NCI-H1417 (cell line): ENCODE measurements at regions not wholly inside any gene's neighbourhood (a gene's known extent, or its start where the extent isn't known, plus 50 kb on each side); places are given as distances from the start of the nearest gene placed in this dataset.
"Not testable (repeated sequence)": the region's sequence is repeated elsewhere in the genome, so short reads cannot be mapped to it uniquely, and the experiment has no call there.

Source experiments
- DNase-seq, 3 experiments: peaks; one replicate each; lab custom pipeline; 2025; lab: John Stamatoyannopoulos, UW

DNA sequence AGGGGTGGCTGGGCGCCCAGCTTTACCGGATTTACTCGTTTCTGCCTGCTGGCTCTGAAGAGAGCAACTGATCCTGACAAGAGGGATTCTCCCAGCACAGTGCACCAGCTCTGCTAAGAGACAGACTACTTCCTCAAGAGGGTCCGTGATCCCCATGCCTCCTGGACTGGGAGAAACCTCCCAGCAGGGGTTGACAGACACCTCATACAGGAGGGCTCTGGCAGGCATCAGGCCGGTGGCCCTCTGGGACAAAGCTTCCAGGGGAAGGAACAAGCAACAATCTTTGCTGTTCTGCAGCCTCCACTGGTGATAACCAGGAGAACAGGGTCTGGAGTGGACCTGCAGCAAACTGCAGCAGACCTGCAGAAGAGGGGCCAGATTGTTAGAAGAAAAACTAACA is 1192.5 kb upstream of the PRR20A start:
- no peak for DNase-seq

- DNase-seq: no peak
Measured at GRCh38 chr13:55963934-55964333, 1176.8 kb upstream of the PRR20A start.

DNA sequence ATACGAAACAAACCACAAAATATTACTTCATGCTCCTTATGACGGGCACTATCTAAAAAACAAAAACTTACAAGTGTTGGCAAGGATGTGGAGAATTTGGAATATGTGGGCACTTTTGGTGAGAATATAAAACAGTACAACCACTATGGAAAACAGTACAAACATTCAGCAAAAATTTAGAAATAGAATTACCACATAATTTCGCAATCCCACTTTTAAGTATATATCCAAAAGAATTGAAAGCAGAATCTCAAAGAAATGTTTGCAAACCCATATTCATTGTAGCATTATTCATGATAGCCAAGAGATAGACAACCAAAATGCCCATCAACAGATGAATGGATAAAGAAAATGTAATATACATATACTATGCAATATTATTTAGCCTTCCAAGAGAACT is 1173.7 kb upstream of the PRR20A start:
- no peak for DNase-seq

GRCh38 chr13:55977436-55977835 is 1163.3 kb upstream of the PRR20A start:
- no peak for DNase-seq

DNA sequence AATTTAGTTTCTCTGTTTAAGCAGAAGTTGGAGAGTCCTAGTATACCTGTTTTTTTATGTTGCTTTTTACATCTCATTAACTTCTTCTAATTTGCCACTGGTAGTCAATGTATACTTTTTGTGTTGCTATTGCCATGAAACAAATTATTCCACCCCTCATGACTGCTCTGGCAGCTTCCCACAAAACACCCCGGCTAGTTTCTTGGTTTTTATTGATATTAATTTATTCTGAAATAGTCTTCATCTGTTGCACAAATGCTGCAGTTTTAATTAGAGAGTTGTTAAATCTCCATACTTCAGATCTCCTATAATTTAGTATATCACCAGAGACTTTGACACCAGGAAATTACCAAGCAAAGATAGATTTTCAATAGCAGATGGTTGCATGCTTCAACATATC is 1159.3 kb upstream of the PRR20A start:
- DNase-seq: no peak

- not testable (repeated sequence) for DNase-seq
Measured at GRCh38 chr13:55984026-55984425, 1156.7 kb upstream of the PRR20A start.

- no peak for DNase-seq
Measured at GRCh38 chr13:55990631-55991030, 1150.1 kb upstream of the PRR20A start.

GRCh38 chr13:55991666-55992065 is 1149.1 kb upstream of the PRR20A start:
- DNase-seq: no peak

- no peak for DNase-seq
Measured at GRCh38 chr13:55992145-55992544, 1148.6 kb upstream of the PRR20A start.

GRCh38 chr13:55999709-56000108 is 1141.0 kb upstream of the PRR20A start:
- DNase-seq: peak in 1 of 3 experiments; percentile 20

DNA sequence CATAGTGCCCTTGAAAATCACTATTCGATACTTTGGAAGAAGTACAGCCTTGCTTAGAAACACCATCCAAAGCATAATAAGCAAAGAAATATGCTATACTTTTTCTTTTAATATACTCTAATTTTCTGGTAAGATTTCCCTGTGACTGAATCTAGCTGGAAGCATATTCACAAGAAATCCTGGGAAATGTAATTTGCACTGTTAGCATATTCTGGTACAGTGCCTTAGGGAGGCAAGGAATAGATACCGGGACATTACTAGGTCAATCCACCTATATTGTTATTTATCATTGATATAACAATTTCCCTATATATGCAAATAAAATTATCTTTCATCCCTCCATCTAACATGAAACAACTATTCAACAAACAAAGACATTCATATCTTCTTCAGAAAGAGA is 1131.3 kb upstream of the PRR20A start:
- DNase-seq: no peak

DNA sequence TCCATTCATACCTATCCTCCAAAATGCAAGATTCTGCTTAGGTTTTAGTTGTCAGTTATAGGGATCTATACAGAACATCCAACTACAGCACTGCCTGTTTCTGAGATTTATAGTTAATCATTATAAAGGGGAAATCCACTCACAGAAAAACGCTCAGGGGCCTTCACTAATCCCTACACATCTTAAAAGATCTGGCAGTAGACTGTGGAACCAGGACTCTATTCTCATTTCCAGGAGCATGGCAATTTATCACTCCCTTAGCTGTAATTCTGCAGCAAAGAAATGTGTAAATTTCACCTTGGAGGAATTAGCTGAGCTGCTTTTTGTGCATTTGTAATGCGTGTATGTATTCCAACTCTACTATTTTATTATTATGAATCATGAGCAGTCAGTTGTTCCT is 1128.1 kb upstream of the PRR20A start:
- DNase-seq: no peak

GRCh38 chr13:56015919-56016318 is 1124.8 kb upstream of the PRR20A start:
- no peak for DNase-seq

- DNase-seq: no peak
Measured at GRCh38 chr13:56019606-56020005, 1121.1 kb upstream of the PRR20A start.

- DNase-seq: no peak
Measured at GRCh38 chr13:56020425-56020824, 1120.3 kb upstream of the PRR20A start.

- DNase-seq: no peak
Measured at GRCh38 chr13:56039992-56040391, 1100.7 kb upstream of the PRR20A start.

- no peak for DNase-seq
Measured at GRCh38 chr13:56066321-56066720, 1074.4 kb upstream of the PRR20A start.

GRCh38 chr13:56102641-56103040 is 1038.1 kb upstream of the PRR20A start:
- DNase-seq: no peak

DNA sequence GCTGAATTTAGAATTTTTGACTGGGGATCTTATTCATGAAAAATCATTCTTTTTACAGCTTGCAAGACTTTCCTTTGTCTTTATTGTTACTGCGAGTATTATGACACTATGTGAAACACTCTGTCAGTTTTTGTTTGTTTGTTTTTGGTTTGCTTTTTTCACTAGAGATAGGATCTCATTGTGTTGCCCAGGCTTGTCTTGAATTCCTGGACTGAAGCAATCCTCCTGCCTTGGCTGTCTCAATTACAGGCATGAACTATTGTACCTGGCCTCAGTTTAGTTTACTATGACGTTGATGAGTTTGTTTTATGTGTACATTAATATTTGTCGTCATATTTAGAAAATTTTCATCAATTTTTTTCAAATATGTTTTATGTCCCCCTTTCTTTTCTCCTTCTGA is 1030.0 kb upstream of the PRR20A start:
- no peak for DNase-seq

DNA sequence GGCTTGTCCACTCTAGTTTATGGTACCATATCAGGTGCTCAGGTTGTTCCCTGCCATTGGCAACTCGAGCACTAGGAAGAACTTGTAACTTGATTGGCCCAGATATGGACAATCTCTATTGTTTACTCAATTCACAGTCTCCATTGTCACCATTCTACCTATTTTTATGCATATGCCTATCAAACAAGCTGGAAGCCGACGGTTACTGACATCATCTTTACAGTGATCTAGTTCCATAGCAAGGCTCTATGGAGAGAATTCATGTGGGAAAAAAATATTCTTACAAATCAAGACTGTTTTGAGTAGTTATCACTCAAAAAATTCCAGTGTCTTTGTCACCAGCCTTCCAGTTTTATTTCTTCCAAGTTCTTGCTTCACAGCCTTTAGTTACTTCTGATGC is 1006.2 kb upstream of the PRR20A start:
- DNase-seq: no peak

GRCh38 chr13:56166864-56167263 is 973.9 kb upstream of the PRR20A start:
- no peak for DNase-seq

DNA sequence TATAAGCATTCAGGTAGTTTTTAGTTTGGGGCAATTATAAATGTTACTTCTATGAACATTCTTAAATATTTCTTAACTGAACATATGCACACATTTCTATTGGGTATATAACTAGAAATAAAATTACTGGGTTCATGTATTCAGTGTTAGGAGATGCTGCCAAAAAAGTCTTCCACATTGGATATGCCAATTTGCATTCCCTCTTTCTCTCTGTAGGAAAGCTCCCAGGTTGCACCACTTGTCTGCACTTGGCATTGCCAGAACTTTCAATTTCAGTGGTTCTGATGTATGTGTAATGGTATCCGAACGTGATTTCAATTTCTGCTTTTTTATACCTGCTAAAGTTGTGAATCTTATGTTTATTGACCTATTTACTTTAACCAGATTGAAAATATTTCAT is 972.1 kb upstream of the PRR20A start:
- DNase-seq: no peak

DNA sequence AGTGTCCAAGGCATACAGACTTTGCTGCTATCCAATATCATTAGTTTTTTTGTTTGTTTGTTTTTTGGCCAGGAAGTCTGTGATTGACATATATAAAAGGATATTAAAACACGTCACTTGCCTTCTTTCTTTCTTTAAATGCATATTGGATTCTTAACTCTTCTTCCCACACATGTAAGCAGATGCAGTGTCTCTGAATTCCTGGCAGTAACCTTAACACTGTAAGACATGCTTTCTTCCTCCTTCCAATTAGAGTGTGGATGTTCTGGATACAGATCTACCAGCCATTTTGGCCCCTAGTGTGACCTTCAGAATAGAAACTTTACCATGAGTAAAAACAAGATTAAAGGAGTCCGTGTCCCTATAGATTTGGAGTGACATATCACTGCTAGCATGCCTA is 967.4 kb upstream of the PRR20A start:
- no peak for DNase-seq

DNA sequence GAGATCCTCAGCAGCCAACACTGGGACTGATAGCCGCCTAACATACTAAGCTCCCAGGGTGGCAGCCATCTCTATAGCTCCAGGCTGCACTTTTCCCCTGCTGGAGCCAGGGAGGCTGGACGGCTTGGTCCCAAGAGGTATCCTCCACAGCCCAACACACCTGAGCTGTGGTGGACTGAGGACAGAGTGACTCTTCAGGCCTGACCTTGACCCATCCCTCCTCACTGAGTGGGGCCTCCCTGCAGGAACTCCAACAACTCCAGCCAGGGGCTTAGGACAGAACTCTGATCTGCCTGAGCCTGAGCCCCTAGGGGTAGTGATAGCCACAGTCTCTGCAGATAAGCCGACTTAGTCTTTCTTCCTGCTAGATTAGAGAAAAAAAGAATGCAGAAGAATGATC is 958.1 kb upstream of the PRR20A start:
- no peak for DNase-seq

DNA sequence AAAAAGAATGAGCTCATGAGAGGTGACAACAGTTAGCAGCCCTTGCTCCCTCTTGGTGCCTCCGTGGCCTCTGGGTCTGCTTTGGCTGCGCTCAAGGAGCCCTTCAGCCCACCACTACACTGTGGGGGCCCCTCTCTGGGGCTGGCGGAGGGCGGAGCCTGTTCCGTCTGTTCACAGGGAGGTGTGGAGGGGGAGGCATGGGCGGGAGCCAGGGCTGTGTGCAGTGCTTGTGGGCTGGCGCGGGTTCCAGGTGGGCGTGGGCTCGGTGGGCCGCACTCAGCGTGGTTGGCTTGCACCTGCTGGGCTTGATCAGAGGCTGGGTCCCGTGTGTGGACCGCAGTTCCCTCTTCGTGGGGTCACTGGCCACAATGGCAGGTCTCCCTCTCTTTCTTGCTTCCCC is 953.4 kb upstream of the PRR20A start:
- no peak for DNase-seq
